ENCODE measurements at regions not wholly inside any gene's neighbourhood (a gene's known extent, or its start where the extent isn't known, plus 50 kb on each side); places are given as distances from the start of the nearest gene placed in this dataset.
"Not testable (repeated sequence)": the region's sequence is repeated elsewhere in the genome, so short reads cannot be mapped to it uniquely, and the experiment has no call there.

GRCh38 chr15:96177279-96177678 lies 153.2 kb upstream of the NR2F2 start:
- DNase-seq (ENCODE audit: low spot score): no peak

- no peak for DNase-seq (ENCODE audit: low spot score)
Observed at GRCh38 chr15:96180087-96180748, 150.3 kb upstream of the NR2F2 start.

- DNase-seq (ENCODE audit: low spot score): no peak
Observed at GRCh38 chr15:96181217-96181616, 149.3 kb upstream of the NR2F2 start.

- no peak for DNase-seq (ENCODE audit: low spot score)
Observed at GRCh38 chr15:96181873-96182301, 148.6 kb upstream of the NR2F2 start.

- DNase-seq (ENCODE audit: low spot score): no peak
Observed at GRCh38 chr15:96182736-96183513, 147.6 kb upstream of the NR2F2 start.

GRCh38 chr15:96183514-96183850 lies 147.0 kb upstream of the NR2F2 start:
- no peak for DNase-seq (ENCODE audit: low spot score)

- DNase-seq (ENCODE audit: low spot score): peak; percentile 19
Observed at GRCh38 chr15:96183867-96184266, 146.6 kb upstream of the NR2F2 start.

GRCh38 chr15:96184297-96184696 lies 146.2 kb upstream of the NR2F2 start:
- DNase-seq (ENCODE audit: low spot score): peak; percentile 33

GRCh38 chr15:96186105-96186504 lies 144.4 kb upstream of the NR2F2 start:
- no peak for DNase-seq (ENCODE audit: low spot score)

- no peak for DNase-seq (ENCODE audit: low spot score)
Observed at GRCh38 chr15:96187341-96188305, 142.9 kb upstream of the NR2F2 start.

GRCh38 chr15:96197721-96198120 lies 132.8 kb upstream of the NR2F2 start:
- DNase-seq (ENCODE audit: low spot score): no peak

- no peak for DNase-seq (ENCODE audit: low spot score)
Observed at GRCh38 chr15:96199111-96199510, 131.4 kb upstream of the NR2F2 start.

- DNase-seq (ENCODE audit: low spot score): no peak
Observed at GRCh38 chr15:96200357-96200967, 130.0 kb upstream of the NR2F2 start.

GRCh38 chr15:96201696-96202095 lies 128.8 kb upstream of the NR2F2 start:
- no peak for DNase-seq (ENCODE audit: low spot score)

GRCh38 chr15:96205588-96205987 lies 124.9 kb upstream of the NR2F2 start:
- DNase-seq (ENCODE audit: low spot score): not testable (repeated sequence)

GRCh38 chr15:96207377-96208006 lies 123.0 kb upstream of the NR2F2 start:
- DNase-seq (ENCODE audit: low spot score): no peak

GRCh38 chr15:96209285-96209735 lies 121.2 kb upstream of the NR2F2 start:
- peak; percentile 15 for DNase-seq (ENCODE audit: low spot score)

GRCh38 chr15:96213045-96213444 lies 117.5 kb upstream of the NR2F2 start:
- DNase-seq (ENCODE audit: low spot score): no peak

- DNase-seq (ENCODE audit: low spot score): no peak
Observed at GRCh38 chr15:96213896-96214295, 116.6 kb upstream of the NR2F2 start.

- not testable (repeated sequence) for DNase-seq (ENCODE audit: low spot score)
Observed at GRCh38 chr15:96216481-96216880, 114.0 kb upstream of the NR2F2 start.

GRCh38 chr15:96217983-96218382 lies 112.5 kb upstream of the NR2F2 start:
- no peak for DNase-seq (ENCODE audit: low spot score)
